Chondrocyte (in vitro differentiated cells): ENCODE measurements at regions not wholly inside any gene's neighbourhood (a gene's known extent, or its start where the extent isn't known, plus 50 kb on each side); places are given as distances from the start of the nearest gene placed in this dataset.

Experiments
- DNase-seq: peaks from one replicate; pipeline ENCODE4 v3.0.0; 2021; ENCODE audit warnings: mixed read lengths, low spot score
- H3K27ac Mint-ChIP-seq: one replicate; pipeline ENCODE4 v1.8.0; 2021; ENCODE audit warnings: mild to moderate bottlenecking, moderate library complexity, mixed read lengths; ENCODE audit not compliant: unreplicated experiment
- H3K27me3 Mint-ChIP-seq: 2 replicates; pipeline ENCODE4 v1.8.0; 2021; ENCODE audit warnings: low read depth, mixed read lengths
- H3K36me3 Mint-ChIP-seq: 2 replicates; pipeline ENCODE4 v1.8.0; 2021; ENCODE audit warnings: low read depth, mixed read lengths
- H3K4me1 Mint-ChIP-seq: 2 replicates; pipeline ENCODE4 v1.8.0; 2021; ENCODE audit warnings: low read depth, mild to moderate bottlenecking, mixed read lengths
- H3K4me3 Mint-ChIP-seq: one replicate; pipeline ENCODE4 v1.8.0; 2021; ENCODE audit warnings: mild to moderate bottlenecking, moderate library complexity, mixed read lengths; ENCODE audit not compliant: unreplicated experiment
- H3K9me3 Mint-ChIP-seq: 2 replicates; pipeline ENCODE4 v1.8.0; 2021; ENCODE audit warnings: low read depth, mixed read lengths
- TF ChIP-seq, protein P1 (sequence below): fragments of 200-600 bp; sonication (generic); IDR thresholded peaks from 2 replicates; pipeline ENCODE4 v1.5.0; 2021; ENCODE audit warnings: antibody characterized with exemption, mild to moderate bottlenecking, moderate library complexity

DNA sequence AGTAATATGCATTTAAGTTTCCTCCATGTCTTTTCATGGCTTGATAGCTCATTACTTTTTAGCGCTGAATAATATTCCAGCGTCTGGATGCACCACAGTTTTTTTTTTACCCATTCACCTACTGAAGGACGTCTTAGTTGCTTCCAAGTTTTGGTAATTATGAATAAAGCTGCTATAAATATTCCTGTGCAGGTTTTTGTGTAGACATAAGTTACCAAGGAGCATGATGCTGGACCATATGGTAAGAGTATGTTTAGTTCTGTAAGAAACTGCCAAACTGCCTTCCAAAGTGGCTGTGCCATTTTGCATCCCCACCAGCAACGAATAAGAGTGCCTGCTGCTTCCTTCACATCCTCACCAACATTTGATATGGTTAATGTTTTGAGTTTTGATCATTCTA is 195.6 kb downstream of the PIK3R1 start:
- no peak overlapping the region for H3K27ac Mint-ChIP-seq
- H3K36me3 Mint-ChIP-seq = no peaks in the 10 kb centered on the region
- TF ChIP-seq, protein P1, sequence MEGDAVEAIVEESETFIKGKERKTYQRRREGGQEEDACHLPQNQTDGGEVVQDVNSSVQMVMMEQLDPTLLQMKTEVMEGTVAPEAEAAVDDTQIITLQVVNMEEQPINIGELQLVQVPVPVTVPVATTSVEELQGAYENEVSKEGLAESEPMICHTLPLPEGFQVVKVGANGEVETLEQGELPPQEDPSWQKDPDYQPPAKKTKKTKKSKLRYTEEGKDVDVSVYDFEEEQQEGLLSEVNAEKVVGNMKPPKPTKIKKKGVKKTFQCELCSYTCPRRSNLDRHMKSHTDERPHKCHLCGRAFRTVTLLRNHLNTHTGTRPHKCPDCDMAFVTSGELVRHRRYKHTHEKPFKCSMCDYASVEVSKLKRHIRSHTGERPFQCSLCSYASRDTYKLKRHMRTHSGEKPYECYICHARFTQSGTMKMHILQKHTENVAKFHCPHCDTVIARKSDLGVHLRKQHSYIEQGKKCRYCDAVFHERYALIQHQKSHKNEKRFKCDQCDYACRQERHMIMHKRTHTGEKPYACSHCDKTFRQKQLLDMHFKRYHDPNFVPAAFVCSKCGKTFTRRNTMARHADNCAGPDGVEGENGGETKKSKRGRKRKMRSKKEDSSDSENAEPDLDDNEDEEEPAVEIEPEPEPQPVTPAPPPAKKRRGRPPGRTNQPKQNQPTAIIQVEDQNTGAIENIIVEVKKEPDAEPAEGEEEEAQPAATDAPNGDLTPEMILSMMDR = no peak
- H3K27me3 Mint-ChIP-seq = no peaks in the 10 kb centered on the region
- H3K4me3 Mint-ChIP-seq = no peak overlapping the region
- no peak for DNase-seq
- peaks cover 3% of the 10 kb centered on the region for H3K9me3 Mint-ChIP-seq
- peaks cover 36% of the 10 kb centered on the region for H3K4me1 Mint-ChIP-seq

DNA sequence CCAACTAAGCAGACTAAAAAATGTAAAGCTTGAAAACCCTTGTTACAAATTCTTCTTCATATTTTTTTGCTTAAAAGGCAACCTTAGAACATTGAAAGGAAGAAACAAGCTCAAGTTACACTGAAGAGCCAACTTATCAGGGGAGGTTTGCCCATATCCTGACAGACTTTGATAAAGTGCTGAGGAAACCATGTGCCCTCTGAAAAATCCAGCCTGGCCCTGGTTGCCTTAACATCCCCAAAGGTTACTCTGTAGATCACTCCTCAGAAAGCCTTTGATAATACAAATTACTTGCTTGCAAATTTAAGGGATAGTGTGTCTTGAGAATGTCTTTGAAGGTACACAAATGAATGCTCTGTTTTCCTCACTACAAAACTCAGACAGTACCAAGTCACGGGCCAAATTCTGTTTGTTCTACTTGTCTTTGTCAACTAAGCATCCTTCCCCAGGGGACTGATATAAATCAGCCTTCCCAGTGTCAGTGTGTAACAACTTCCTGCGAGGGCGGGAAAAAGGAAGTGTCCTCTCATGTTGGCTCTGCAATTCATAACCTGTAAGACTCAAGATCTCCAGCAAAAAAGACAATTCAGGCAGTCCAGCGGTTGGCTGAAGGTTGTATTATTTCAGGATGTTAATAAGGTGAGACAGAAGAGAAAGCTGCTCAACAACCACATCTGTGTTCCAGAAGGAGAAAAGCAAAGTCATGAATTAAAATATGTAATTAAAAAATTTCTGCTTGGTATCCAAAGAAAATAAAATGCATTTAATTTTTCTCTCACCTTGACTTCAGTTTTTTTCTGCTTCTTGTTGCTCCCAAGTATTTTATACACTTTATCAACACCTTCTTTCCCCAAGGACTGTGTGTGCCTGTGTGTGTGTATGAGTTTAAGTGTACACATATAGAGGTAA is 199.9 kb downstream of the PIK3R1 start:
- no peaks in the 10 kb centered on the region for H3K36me3 Mint-ChIP-seq
- TF ChIP-seq, protein P1 = no peak
- H3K27ac Mint-ChIP-seq = no peak overlapping the region
- H3K4me1 Mint-ChIP-seq = peaks cover 41% of the 10 kb centered on the region
- no peak for DNase-seq
- H3K4me3 Mint-ChIP-seq = no peak overlapping the region
- no peaks in the 10 kb centered on the region for H3K27me3 Mint-ChIP-seq
- H3K9me3 Mint-ChIP-seq = peaks cover 3% of the 10 kb centered on the region

DNA sequence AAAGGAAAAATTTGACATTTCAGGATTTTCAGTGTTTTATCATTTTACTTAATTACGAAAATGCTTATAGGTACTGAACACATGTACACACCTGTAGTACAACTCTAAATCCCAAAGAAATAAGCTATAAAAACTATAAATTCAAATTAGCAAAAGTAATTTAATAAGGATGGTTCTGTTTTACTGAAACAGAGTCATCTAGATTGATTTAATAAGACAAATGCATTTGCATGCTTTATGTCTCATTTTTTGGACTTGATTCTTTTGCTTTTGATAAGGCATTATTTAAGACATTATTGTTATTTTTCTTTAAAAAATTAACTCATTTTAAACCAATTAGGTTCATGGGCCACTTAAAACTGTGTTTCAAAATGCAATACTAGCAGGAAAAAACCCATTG is 201.2 kb downstream of the PIK3R1 start:
- Mint-ChIP-seq H3K36me3 (no peaks in the 10 kb centered on the region), H3K27ac (no peak overlapping the region), H3K4me1 (peaks cover 46% of the 10 kb centered on the region), H3K9me3 (peaks cover 3% of the 10 kb centered on the region), H3K4me3 (no peak overlapping the region), H3K27me3 (no peaks in the 10 kb centered on the region)
- TF ChIP-seq, protein P1 = no peak
- DNase-seq = no peak

DNA sequence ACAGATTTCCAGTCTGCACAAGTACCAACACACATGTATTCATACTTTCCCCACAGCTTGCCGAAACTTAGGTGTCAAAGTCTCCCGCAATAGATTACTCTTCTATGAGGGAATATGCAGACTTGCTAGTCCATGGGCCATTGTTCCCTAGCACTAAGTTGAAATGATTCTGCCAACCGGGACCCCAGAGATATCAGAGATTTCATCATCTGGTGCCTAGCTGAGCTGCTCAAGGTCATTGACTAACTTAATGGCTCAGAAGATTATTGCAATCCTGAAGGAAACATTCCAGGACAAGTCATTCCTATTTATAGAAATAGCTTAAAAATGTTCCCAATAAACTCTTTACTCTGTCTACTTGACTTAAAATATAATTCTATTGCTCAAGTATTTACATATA is 202.6 kb downstream of the PIK3R1 start:
- peak overlapping the region; percentile 86 for H3K27ac Mint-ChIP-seq
- H3K9me3 Mint-ChIP-seq = no peaks in the 10 kb centered on the region
- TF ChIP-seq, protein P1 = no peak
- DNase-seq = no peak
- H3K4me1 Mint-ChIP-seq = peaks cover 46% of the 10 kb centered on the region
- no peaks in the 10 kb centered on the region for H3K27me3 Mint-ChIP-seq
- no peak overlapping the region for H3K4me3 Mint-ChIP-seq
- H3K36me3 Mint-ChIP-seq = peaks cover 2% of the 10 kb centered on the region

DNA sequence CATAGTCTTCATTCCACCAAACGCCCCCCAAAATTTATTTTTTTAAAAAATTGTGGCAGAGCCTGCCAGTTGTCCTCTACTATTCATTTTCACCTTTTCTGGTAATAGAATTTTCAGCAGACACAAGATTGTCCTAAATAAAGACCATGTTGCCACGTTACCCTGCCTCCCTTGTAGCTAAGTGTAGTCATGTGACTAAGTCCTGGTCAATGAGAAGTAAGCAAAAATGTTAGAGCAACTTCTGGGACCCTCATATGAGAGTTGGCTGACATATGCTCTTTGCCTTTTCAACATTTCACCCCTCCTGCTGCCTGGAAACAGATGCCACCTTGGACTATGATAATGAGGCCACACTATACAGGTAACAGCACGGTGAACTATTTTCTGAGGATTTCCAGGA is 203.1 kb downstream of the PIK3R1 start:
- TF ChIP-seq, protein P1 = no peak
- H3K4me1 Mint-ChIP-seq = peaks cover 46% of the 10 kb centered on the region
- no peaks in the 10 kb centered on the region for H3K27me3 Mint-ChIP-seq
- H3K9me3 Mint-ChIP-seq = no peaks in the 10 kb centered on the region
- H3K36me3 Mint-ChIP-seq = peaks cover 2% of the 10 kb centered on the region
- H3K27ac Mint-ChIP-seq = peak overlapping the region; percentile 86
- H3K4me3 Mint-ChIP-seq = no peak overlapping the region
- no peak for DNase-seq
